GM12878 (cell line): ENCODE measurements at regions not wholly inside any gene's neighbourhood (a gene's known extent, or its start where the extent isn't known, plus 50 kb on each side); places are given as distances from the start of the nearest gene placed in this dataset.

Experiments used
- ATAC-seq: fragments of 200-7000 bp; cut with Tn5 transposase; 3 replicates; pipeline ENCODE4 v1.9.1; 2020; ENCODE audit warnings: mild to moderate bottlenecking, moderate library complexity
- BruUV-seq: library from RNA; stranded (reverse); fragments of 400-500 nt; replicated peaks from 2 replicates; lab custom pipeline; 2021; lab: Mats Ljungman, UMichigan
- CTCF ChIA-PET: fragments of 300-600 bp; sonication (Branson Sonifier 250); formaldehyde crosslinking; extraction: SDS; loops from one replicate; lab custom pipeline; 2021; ENCODE audit warnings: inconsistent platforms; lab: Yijun Ruan, JAX
- POLR2A ChIA-PET: fragments of 350-600 bp; formaldehyde crosslinking; extraction: SDS; loops from one replicate; lab custom pipeline; 2021; ENCODE audit warnings: inconsistent platforms; lab: Charles Lee
- RAD21 ChIA-PET: fragments of 300-600 bp; sonication (Branson Sonifier 250); formaldehyde crosslinking; loops from one replicate; lab custom pipeline; 2023; ENCODE audit warnings: antibody characterized with exemption; ENCODE audit not compliant: unreplicated experiment; lab: Charles Lee
- SMC1A ChIA-PET: fragments of 300-600 bp; sonication (Branson Sonifier 250); formaldehyde crosslinking; loops from one replicate; lab custom pipeline; 2023; ENCODE audit not compliant: unreplicated experiment, uncharacterized antibody; lab: Charles Lee
- DNase-seq: peaks from one replicate; pipeline ENCODE4 v3.0.0-alpha.2; 2011; ENCODE audit warnings: low read depth, low spot score
- FAIRE-seq: peaks from 3 replicates; lab custom pipeline; 2011; peaks lifted over from hg19 to GRCh38; lab: Jason Lieb, UNC
- H2AFZ ChIP-seq: 2 replicates; pipeline ENCODE4 v1.6.0; 2011; ENCODE audit warnings: low read depth, low read length, control low read depth; ENCODE audit not compliant: control insufficient read depth
- H3K27ac ChIP-seq: 2 replicates; pipeline ENCODE4 v1.5.1; 2011; ENCODE audit warnings: control low read depth; ENCODE audit not compliant: control insufficient read depth, insufficient read depth
- H3K27me3 ChIP-seq, 2 experiments: replicated peaks in 1 of 2; 2 replicates each; pipeline versions ENCODE4 v1.6.0 to v1.6.1; 2011; ENCODE audit warnings: low read length in 1 of 2; ENCODE audit not compliant: control insufficient read depth in 2 of 2, insufficient read depth in 2 of 2
- H3K36me3 ChIP-seq, 2 experiments: 2 replicates each; pipeline ENCODE4 v1.5.1; 2011; ENCODE audit warnings: low read length in 1 of 2; ENCODE audit not compliant: control insufficient read depth in 2 of 2, insufficient read depth in 2 of 2
- H3K4me1 ChIP-seq: 2 replicates; pipeline ENCODE4 v1.6.1; 2011; ENCODE audit warnings: mild to moderate bottlenecking, low read length, moderate library complexity, mixed read lengths; ENCODE audit not compliant: control insufficient read depth, insufficient read depth
- H3K4me2 ChIP-seq: 2 replicates; pipeline ENCODE4 v1.6.0; 2011; ENCODE audit warnings: control low read depth; ENCODE audit not compliant: control insufficient read depth, insufficient read depth
- H3K4me3 ChIP-seq: fragments of 200-600 bp; sonication (generic); 2 replicates; pipeline ENCODE4 v1.5.1; 2016
- H3K79me2 ChIP-seq: 2 replicates; pipeline ENCODE4 v1.6.0; 2011; ENCODE audit warnings: low read length; ENCODE audit not compliant: control insufficient read depth, insufficient read depth
- H3K9ac ChIP-seq: 2 replicates; pipeline ENCODE4 v1.8.0; 2011; ENCODE audit warnings: low read length, control low read depth, mixed read lengths; ENCODE audit not compliant: control insufficient read depth, insufficient read depth
- H3K9me3 ChIP-seq: replicated peaks from 3 replicates; pipeline ENCODE4 v1.5.1; 2011; ENCODE audit warnings: mild to moderate bottlenecking, low read length; ENCODE audit not compliant: control insufficient read depth, insufficient read depth
- H4K20me1 ChIP-seq: 2 replicates; pipeline ENCODE4 v1.6.0; 2011; ENCODE audit not compliant: control insufficient read depth, insufficient read depth
- CREM ChIP-seq: IDR thresholded peaks from 2 replicates; pipeline ENCODE4 v1.6.1; 2014; ENCODE audit warnings: antibody characterized with exemption, low read depth
- GABPA ChIP-seq: IDR thresholded peaks from 2 replicates; pipeline ENCODE4 v1.6.1; 2014; ENCODE audit warnings: antibody characterized with exemption, low read depth, mild to moderate bottlenecking, inconsistent platforms
- MTA2 ChIP-seq: fragments of 450-650 bp; IDR thresholded peaks from 2 replicates; pipeline ENCODE4 v1.6.1; 2016; ENCODE audit warnings: low read depth, mild to moderate bottlenecking, moderate library complexity
- NFIC ChIP-seq: IDR thresholded peaks from 2 replicates; pipeline ENCODE4 v1.6.1; 2012; ENCODE audit warnings: low read depth, mild to moderate bottlenecking, inconsistent platforms, low read length, moderate library complexity
- NFYA ChIP-seq: IDR thresholded peaks from 2 replicates; pipeline ENCODE4 v1.6.1; 2011; ENCODE audit warnings: low read depth, mild to moderate bottlenecking, low read length, improper control_type of control experiment, borderline replicate concordance
- NRF1 ChIP-seq: conservative IDR thresholded peaks from 2 replicates; pipeline ENCODE4 v1.6.1; 2011; ENCODE audit warnings: mild to moderate bottlenecking, low read depth, low read length, improper control_type of control experiment
- RB1 ChIP-seq: fragments of 450-650 bp; formaldehyde crosslinking; IDR thresholded peaks from 2 replicates; pipeline ENCODE4 v1.6.1; 2017; ENCODE audit warnings: mild to moderate bottlenecking, borderline replicate concordance
- STAT1 ChIP-seq: fragments of 450-650 bp; conservative IDR thresholded peaks from 2 replicates; pipeline ENCODE4 v1.6.1; 2014; ENCODE audit warnings: antibody characterized with exemption, mild to moderate bottlenecking
- WGBS: methylation state at CpG from one replicate; pipeline ENCODE4 v1.1.6; 2016; ENCODE audit warnings: low lambda C conversion rate; ENCODE audit not compliant: insufficient replicate concordance, insufficient coverage; ENCODE audit errors: missing lambda C conversion rate; 5-methylcytosine and 5-hydroxymethylcytosine counted together
- in situ Hi-C: fragments of 300-500 bp; cut with MboI; formaldehyde crosslinking; loops from 9 replicates; pipeline ENCODE4 v1.14.3; 2018; ENCODE audit warnings: mixed read lengths
- intact Hi-C: fragments of 100-400 bp; cut with micrococcal nuclease; formaldehyde crosslinking; loops from one replicate; pipeline ENCODE4 v1.14.2; 2022; ENCODE audit not compliant: unreplicated experiment
- TF ChIP-seq, protein P1 (sequence below): fragments of 150-350 bp; IDR thresholded peaks from 2 replicates; pipeline ENCODE4 v1.6.1; 2016; ENCODE audit warnings: low read depth, low read length
- TF ChIP-seq, protein P2 (sequence below): IDR thresholded peaks from 2 replicates; pipeline ENCODE4 v1.6.1; 2012; ENCODE audit warnings: low read length, inconsistent platforms

DNA sequence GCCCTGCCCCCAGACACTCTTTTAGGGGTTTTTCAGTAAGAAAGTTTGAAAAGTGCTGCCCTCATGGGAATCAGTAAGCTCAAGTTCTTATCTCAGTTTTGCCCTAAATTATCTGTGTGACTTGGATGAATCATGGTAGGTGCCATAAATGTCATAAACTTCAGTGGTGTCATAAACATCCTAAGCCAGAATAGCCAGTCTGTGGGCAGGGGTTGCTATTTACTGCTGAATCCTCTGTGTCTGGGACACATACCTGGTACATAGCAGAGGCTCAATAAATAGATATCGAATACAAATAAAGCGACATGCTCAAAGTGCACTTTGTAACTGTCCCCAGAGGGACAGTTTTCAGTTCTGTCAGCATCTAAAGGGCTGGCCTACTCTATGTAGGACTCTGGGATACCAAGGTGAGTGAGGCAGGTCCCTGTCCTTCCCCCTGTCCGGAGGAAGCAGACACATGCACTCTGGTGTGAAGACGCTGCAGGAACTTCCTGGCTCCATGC, 502.1 kb downstream of the RPS24 start (continued):
- TF ChIP-seq, protein P1, sequence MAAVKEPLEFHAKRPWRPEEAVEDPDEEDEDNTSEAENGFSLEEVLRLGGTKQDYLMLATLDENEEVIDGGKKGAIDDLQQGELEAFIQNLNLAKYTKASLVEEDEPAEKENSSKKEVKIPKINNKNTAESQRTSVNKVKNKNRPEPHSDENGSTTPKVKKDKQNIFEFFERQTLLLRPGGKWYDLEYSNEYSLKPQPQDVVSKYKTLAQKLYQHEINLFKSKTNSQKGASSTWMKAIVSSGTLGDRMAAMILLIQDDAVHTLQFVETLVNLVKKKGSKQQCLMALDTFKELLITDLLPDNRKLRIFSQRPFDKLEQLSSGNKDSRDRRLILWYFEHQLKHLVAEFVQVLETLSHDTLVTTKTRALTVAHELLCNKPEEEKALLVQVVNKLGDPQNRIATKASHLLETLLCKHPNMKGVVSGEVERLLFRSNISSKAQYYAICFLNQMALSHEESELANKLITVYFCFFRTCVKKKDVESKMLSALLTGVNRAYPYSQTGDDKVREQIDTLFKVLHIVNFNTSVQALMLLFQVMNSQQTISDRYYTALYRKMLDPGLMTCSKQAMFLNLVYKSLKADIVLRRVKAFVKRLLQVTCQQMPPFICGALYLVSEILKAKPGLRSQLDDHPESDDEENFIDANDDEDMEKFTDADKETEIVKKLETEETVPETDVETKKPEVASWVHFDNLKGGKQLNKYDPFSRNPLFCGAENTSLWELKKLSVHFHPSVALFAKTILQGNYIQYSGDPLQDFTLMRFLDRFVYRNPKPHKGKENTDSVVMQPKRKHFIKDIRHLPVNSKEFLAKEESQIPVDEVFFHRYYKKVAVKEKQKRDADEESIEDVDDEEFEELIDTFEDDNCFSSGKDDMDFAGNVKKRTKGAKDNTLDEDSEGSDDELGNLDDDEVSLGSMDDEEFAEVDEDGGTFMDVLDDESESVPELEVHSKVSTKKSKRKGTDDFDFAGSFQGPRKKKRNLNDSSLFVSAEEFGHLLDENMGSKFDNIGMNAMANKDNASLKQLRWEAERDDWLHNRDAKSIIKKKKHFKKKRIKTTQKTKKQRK: no peak
- no peak for TF ChIP-seq NFIC

DNA sequence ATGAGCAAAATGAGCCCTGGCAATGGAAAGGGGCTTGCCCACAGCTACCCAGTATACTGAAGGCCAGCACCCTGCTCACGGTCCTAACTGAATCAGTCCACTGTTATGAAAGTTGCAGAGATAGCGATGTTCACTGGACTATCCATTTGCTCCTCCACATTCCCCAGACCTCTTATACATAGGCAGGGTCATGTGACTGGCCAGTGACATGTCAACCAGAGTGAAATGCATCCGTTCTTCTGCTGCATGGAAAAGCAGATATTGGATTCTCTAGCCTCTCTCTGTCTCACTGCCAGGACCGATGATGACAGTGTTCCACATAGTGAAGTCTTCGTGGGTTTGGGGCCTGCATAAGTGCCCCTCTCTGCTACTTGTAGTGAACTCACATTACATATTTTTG, 503.4 kb downstream of the RPS24 start:
- intact Hi-C loops: no loop called here
- in situ Hi-C loops: no loop called here
- no peak overlapping the region for H2AFZ ChIP-seq
- CTCF ChIA-PET: no interaction called here
- H3K4me3 ChIP-seq: no peak overlapping the region
- DNase-seq (no peak), FAIRE-seq (no peak), ATAC-seq (no peak)
- peaks cover 0 to 2% of the 10 kb centered on the region in 2 experiments; a peak in 2 of 4 replicates for H3K27me3 ChIP-seq
- H3K36me3 ChIP-seq: no peaks in the 10 kb centered on the region
- TF ChIP-seq, protein P1: no peak
- no peak for TF ChIP-seq MTA2
- TF ChIP-seq, protein P2, sequence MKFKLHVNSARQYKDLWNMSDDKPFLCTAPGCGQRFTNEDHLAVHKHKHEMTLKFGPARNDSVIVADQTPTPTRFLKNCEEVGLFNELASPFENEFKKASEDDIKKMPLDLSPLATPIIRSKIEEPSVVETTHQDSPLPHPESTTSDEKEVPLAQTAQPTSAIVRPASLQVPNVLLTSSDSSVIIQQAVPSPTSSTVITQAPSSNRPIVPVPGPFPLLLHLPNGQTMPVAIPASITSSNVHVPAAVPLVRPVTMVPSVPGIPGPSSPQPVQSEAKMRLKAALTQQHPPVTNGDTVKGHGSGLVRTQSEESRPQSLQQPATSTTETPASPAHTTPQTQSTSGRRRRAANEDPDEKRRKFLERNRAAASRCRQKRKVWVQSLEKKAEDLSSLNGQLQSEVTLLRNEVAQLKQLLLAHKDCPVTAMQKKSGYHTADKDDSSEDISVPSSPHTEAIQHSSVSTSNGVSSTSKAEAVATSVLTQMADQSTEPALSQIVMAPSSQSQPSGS: no peak
- no peak for TF ChIP-seq CREM
- TF ChIP-seq RB1: no peak
- TF ChIP-seq GABPA: no peak
- no peak for TF ChIP-seq STAT1
- TF ChIP-seq NFYA: no peak
- no peak for TF ChIP-seq NFIC
- TF ChIP-seq NRF1: no peak
- 11% methylated on average over 5 of the region's 5 CpGs for WGBS
- SMC1A ChIA-PET: no interaction called here
- H3K9ac ChIP-seq: no peak overlapping the region
- no TSS peak for BruUV-seq
- H4K20me1 ChIP-seq: no peaks in the 10 kb centered on the region
- no peaks in the 10 kb centered on the region for H3K9me3 ChIP-seq
- POLR2A ChIA-PET: no interaction called here
- no peaks in the 10 kb centered on the region for H3K79me2 ChIP-seq
- RAD21 ChIA-PET: no interaction called here
- H3K4me1 ChIP-seq: no peaks in the 10 kb centered on the region
- H3K4me2 ChIP-seq: no peak overlapping the region
- H3K27ac ChIP-seq: no peak overlapping the region
